NCI-H1105 treated with DMSO at 0.1 percent for 48 hours (cell line): ENCODE measurements at regions not wholly inside any gene's neighbourhood (a gene's known extent, or its start where the extent isn't known, plus 50 kb on each side); places are given as distances from the start of the nearest gene placed in this dataset.
"Not testable (repeated sequence)": the region's sequence is repeated elsewhere in the genome, so short reads cannot be mapped to it uniquely, and the experiment has no call there.

Source experiments
- DNase-seq: peaks from one replicate; lab custom pipeline; 2025; lab: John Stamatoyannopoulos, UW

GRCh38 chr18:14991934-14992445 lies 244.0 kb downstream of the ANKRD30B start:
- not testable (repeated sequence) for DNase-seq

- not testable (repeated sequence) for DNase-seq
These were observed 244.8 kb downstream of the ANKRD30B start for GRCh38 chr18:14992758-14993157.

GRCh38 chr18:14995023-14995422 lies 247.1 kb downstream of the ANKRD30B start:
- DNase-seq: not testable (repeated sequence)

GRCh38 chr18:14997357-14997756 lies 249.4 kb downstream of the ANKRD30B start:
- no peak for DNase-seq

- not testable (repeated sequence) for DNase-seq
These were observed 249.9 kb downstream of the ANKRD30B start for GRCh38 chr18:14997899-14998298.

GRCh38 chr18:14998360-14999042 lies 250.5 kb downstream of the ANKRD30B start:
- not testable (repeated sequence) for DNase-seq

- DNase-seq: no peak
These were observed 251.4 kb downstream of the ANKRD30B start for GRCh38 chr18:14999085-14999975.

- DNase-seq: not testable (repeated sequence)
These were observed 252.4 kb downstream of the ANKRD30B start for GRCh38 chr18:15000119-15001037.

GRCh38 chr18:15001038-15001794 lies 253.2 kb downstream of the ANKRD30B start:
- DNase-seq: not testable (repeated sequence)

GRCh38 chr18:15001795-15002107 lies 253.8 kb downstream of the ANKRD30B start:
- not testable (repeated sequence) for DNase-seq

- DNase-seq: not testable (repeated sequence)
These were observed 254.8 kb downstream of the ANKRD30B start for GRCh38 chr18:15002765-15003164.

- DNase-seq: not testable (repeated sequence)
These were observed 255.3 kb downstream of the ANKRD30B start for GRCh38 chr18:15003231-15003630.

GRCh38 chr18:15003636-15004269 lies 255.8 kb downstream of the ANKRD30B start:
- not testable (repeated sequence) for DNase-seq

GRCh38 chr18:15004270-15004973 lies 256.4 kb downstream of the ANKRD30B start:
- not testable (repeated sequence) for DNase-seq

- DNase-seq: no peak
These were observed 257.6 kb downstream of the ANKRD30B start for GRCh38 chr18:15005313-15006130.

GRCh38 chr18:15006616-15007015 lies 258.6 kb downstream of the ANKRD30B start:
- not testable (repeated sequence) for DNase-seq

GRCh38 chr18:15026041-15026440 lies 278.1 kb downstream of the ANKRD30B start:
- not testable (repeated sequence) for DNase-seq

GRCh38 chr18:15028037-15028436 lies 280.1 kb downstream of the ANKRD30B start:
- DNase-seq: not testable (repeated sequence)
